Activated naive CD8-positive, alpha-beta T cell treated with anti-CD3 and anti-CD28 coated beads, Interleukin-2, amount 10 ng/mL, durations not matched to agents 7 days and 5 days (primary cell): ENCODE measurements at regions not wholly inside any gene's neighbourhood (a gene's known extent, or its start where the extent isn't known, plus 50 kb on each side); places are given as distances from the start of the nearest gene placed in this dataset.
"Not testable (repeated sequence)": the region's sequence is repeated elsewhere in the genome, so short reads cannot be mapped to it uniquely, and the experiment has no call there.

ENCODE experiments used
- ATAC-seq: fragments of 150-1000 bp; cut with Tn5 transposase; one replicate; pipeline ENCODE4 v1.10.0; 2021; ENCODE audit warnings: low read depth, moderate library complexity
- POLR2A ChIA-PET: fragments of 350-600 bp; sonication (Branson Sonifier 250); formaldehyde crosslinking; loops from one replicate; lab custom pipeline; 2021; ENCODE audit warnings: antibody characterized with exemption; lab: Charles Lee
- DNase-seq: peaks from one replicate; pipeline ENCODE4 v3.0.0; 2021
- H3K27ac Mint-ChIP-seq: one replicate; pipeline ENCODE4 v1.8.0; 2022; ENCODE audit warnings: mild to moderate bottlenecking, mixed read lengths
- H3K27me3 Mint-ChIP-seq: one replicate; pipeline ENCODE4 v1.8.0; 2022; ENCODE audit warnings: mild to moderate bottlenecking, moderate library complexity, mixed read lengths
- H3K36me3 Mint-ChIP-seq: one replicate; pipeline ENCODE4 v1.8.0; 2021; ENCODE audit warnings: mild to moderate bottlenecking, mixed read lengths
- H3K4me1 Mint-ChIP-seq: one replicate; pipeline ENCODE4 v1.8.0; 2021; ENCODE audit warnings: mixed read lengths
- H3K4me3 Mint-ChIP-seq: one replicate; pipeline ENCODE4 v1.8.0; 2022; ENCODE audit warnings: mild to moderate bottlenecking, moderate library complexity, mixed read lengths
- H3K9me3 Mint-ChIP-seq: one replicate; pipeline ENCODE4 v1.8.0; 2021; ENCODE audit warnings: mixed read lengths

DNA sequence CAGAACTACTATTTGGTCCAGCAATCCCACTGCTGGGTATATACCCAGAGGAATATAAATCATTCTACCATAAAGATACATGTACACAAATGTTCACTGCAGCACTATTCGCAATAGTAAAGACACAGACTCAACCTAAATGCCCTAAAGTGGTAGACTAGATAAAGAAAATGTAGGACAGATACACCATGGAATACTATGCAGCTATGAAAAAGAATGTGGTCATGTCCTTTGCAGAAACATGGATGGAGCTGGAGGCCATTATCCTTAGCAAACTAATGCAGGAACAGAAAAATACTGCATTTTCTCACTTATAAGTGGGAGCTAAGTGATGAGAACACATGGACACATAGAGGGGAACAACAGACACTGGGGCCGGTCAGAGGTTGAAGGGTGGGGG, 248.4 kb upstream of the KCNG1 start:
- H3K9me3 Mint-ChIP-seq, H3K27ac Mint-ChIP-seq, POLR2A ChIA-PET, H3K27me3 Mint-ChIP-seq, DNase-seq, H3K36me3 Mint-ChIP-seq, ATAC-seq, H3K4me1 Mint-ChIP-seq, H3K4me3 Mint-ChIP-seq: not testable (repeated sequence)

DNA sequence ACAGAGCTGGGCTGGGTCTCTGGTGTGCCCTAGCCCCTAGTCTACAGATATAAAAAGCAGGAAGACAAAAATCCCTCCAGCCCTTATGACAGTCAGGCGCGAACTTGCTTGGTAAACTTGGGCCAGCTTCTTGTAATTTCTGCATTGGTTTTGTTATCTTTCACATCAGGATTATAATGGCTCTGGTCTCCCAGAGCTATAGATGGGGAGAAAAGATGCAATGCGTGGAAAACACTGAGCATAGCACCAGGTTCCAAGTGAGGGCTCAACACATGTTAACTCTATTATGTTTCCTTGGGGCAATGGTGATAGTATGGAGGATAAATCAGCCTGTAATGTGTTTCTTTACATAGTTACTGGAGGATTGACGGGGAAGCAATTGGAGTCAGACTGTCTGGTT, 246.8 kb upstream of the KCNG1 start:
- H3K4me3 Mint-ChIP-seq, result no peak overlapping the region
- DNase-seq, result no peak
- no peak for ATAC-seq
- H3K27ac Mint-ChIP-seq, result no peak overlapping the region
- no peaks in the 10 kb centered on the region for H3K36me3 Mint-ChIP-seq
- H3K27me3 Mint-ChIP-seq, result peaks cover 4% of the 10 kb centered on the region
- H3K4me1 Mint-ChIP-seq, result no peaks in the 10 kb centered on the region
- peaks cover 10% of the 10 kb centered on the region for H3K9me3 Mint-ChIP-seq
- POLR2A ChIA-PET, result no interaction called here

DNA sequence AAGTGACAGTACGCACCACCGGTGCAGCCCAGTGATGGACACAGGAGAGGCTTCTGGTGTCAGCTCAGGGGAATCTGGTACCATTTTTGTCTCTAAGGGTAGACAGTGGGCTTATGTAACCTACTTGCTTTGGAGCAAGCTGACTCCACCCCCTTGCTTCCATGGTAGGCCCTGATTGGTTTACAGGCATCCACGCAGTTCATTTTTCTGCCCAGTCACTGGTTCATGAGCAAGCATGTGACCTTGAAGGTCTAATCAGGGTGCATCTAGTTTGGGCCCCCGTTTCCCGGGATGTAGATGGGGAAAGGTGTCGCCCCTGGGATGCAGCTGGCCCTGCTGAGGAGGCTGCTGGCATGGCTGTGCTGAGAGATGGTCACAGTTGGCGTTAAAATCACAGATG, 244.8 kb upstream of the KCNG1 start:
- no peak overlapping the region for H3K27ac Mint-ChIP-seq
- no peaks in the 10 kb centered on the region for H3K36me3 Mint-ChIP-seq

DNA sequence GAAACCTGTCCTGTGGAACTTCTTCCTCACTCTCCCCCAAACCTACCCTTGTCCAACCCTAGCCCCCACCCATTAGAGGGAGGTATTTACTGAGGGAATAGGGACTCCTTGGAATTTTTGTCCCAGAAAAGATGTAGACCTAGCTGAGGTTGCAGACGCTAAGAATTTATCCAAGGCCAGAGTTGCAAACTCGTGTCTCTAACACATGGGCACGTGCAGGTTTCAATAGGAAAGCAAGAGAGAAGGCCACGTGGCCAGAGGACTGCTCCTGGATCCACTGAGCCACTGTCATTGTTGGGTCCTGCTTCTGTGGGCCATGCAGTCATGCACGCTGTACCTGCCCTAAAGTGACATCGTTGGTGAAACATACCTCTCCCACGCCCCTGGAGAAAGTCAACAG, 243.4 kb upstream of the KCNG1 start:
- ATAC-seq (no peak), DNase-seq (no peak)
- H3K36me3 Mint-ChIP-seq, result no peaks in the 10 kb centered on the region
- peaks cover 10% of the 10 kb centered on the region for H3K9me3 Mint-ChIP-seq
- peaks cover 1% of the 10 kb centered on the region for H3K27me3 Mint-ChIP-seq
- POLR2A ChIA-PET, result no interaction called here
- no peaks in the 10 kb centered on the region for H3K4me1 Mint-ChIP-seq
- no peak overlapping the region for H3K4me3 Mint-ChIP-seq
- H3K27ac Mint-ChIP-seq, result no peak overlapping the region

More for the DNA sequence above, 244.8 kb upstream of the KCNG1 start:
- DNase-seq (no peak), ATAC-seq (no peak)
- Mint-ChIP-seq H3K4me1 (no peaks in the 10 kb centered on the region), H3K9me3 (peaks cover 10% of the 10 kb centered on the region), H3K27me3 (peaks cover 2% of the 10 kb centered on the region), H3K4me3 (no peak overlapping the region)
- POLR2A ChIA-PET, result no interaction called here

DNA sequence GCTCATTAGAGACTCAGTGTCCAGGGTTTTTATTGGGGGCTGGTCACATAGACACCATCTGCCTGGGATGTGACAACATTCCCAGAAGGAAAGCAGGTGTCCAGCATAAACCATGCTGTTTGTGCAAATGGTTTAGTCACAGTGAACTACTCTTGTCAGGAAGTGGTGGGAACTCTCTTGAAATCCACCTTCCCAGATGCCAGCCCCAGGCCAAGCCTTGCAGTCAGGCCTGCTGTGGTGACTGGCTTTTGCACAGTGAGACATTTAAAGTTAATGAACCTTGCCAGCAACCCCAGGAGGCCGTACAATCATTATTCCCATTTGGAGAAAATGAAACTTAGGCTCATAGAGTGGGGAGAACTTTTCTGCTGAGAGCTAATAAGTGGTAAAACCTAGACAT, 242.5 kb upstream of the KCNG1 start:
- ATAC-seq, result no peak
- Mint-ChIP-seq H3K27ac (no peak overlapping the region), H3K9me3 (peaks cover 10% of the 10 kb centered on the region), H3K4me3 (no peak overlapping the region), H3K4me1 (no peaks in the 10 kb centered on the region), H3K27me3 (peaks cover 4% of the 10 kb centered on the region), H3K36me3 (no peaks in the 10 kb centered on the region)
- no peak for DNase-seq
- POLR2A ChIA-PET, result no interaction called here

DNA sequence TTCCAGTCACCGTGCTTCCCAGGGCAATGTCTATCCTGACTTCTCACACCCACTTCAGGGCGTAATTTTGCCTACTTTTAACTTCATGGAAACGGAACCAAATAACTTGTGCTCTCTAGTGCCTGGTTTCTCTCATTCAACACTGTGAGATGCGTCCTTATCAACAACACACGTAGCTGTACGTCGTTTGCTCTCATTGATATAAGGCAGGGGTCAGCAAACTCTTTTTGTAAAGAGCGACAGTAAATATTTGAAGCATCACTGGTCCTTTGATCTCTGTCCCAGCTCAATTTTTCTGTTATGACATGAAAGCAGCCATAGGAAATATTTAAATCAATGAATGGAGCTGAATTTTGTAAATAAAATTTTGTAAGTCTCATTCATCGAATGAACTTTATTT, 239.3 kb upstream of the KCNG1 start:
- POLR2A ChIA-PET, result no interaction called here
- no peak for DNase-seq
- ATAC-seq, result no peak
- peaks cover 6% of the 10 kb centered on the region for H3K9me3 Mint-ChIP-seq
- H3K27me3 Mint-ChIP-seq, result peaks cover 4% of the 10 kb centered on the region
- H3K4me1 Mint-ChIP-seq, result no peaks in the 10 kb centered on the region
- no peak overlapping the region for H3K27ac Mint-ChIP-seq
- no peak overlapping the region for H3K4me3 Mint-ChIP-seq
- H3K36me3 Mint-ChIP-seq, result no peaks in the 10 kb centered on the region

DNA sequence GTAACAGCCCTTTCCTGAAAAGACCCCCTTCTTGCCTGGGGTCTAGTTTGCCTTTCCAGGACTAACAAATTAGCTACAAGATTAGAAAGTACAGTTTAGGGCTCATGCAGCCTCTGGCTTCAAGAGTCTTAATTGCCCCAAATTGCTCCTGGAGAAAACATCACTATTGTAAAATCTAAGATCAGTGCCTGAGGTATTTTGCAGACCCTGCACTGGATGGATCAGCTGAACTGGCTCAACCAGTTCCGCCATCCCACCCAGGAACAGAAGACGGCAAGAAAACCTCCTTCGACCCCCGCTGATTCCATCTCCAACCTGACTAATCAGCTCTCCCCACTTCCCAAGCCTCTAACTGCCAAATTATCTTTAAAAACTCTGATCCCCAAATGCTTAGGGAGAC, 236.5 kb upstream of the KCNG1 start:
- H3K36me3 Mint-ChIP-seq, result no peaks in the 10 kb centered on the region
- H3K27ac Mint-ChIP-seq, result no peak overlapping the region
- POLR2A ChIA-PET, result no interaction called here
- H3K4me1 Mint-ChIP-seq, result no peaks in the 10 kb centered on the region
- DNase-seq (no peak), ATAC-seq (no peak)
- no peak overlapping the region for H3K4me3 Mint-ChIP-seq
- H3K27me3 Mint-ChIP-seq, result peaks cover 8% of the 10 kb centered on the region
- H3K9me3 Mint-ChIP-seq, result no peaks in the 10 kb centered on the region

DNA sequence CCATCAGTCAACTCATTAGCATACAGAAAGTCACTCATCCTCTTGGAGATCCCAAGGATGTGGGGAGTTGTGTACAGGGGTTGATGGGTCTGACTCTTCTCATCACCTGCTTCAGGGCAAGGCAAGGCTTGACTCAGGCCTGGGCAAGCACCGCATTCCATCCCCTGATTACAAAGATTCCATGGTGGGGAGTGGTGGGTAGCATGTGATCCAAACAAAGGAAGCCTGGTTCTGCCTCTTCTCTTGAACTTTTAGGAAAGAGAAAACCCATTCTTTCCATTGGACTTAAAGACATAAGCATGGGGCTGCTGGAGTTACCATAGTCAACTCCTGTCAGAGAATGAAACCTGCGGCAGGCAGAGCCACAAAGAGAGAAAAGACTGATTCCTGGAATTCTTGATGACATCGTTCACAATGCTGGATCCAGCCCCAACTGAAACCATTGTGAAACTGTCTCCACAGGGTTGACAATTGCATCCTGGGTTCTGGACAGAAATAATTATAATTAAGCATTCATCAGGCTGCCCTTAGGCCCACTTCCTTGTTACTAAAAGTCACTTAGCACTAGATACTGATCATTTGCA, 235.8 kb upstream of the KCNG1 start:
- no peak overlapping the region for H3K4me3 Mint-ChIP-seq
- peaks cover 8% of the 10 kb centered on the region for H3K27me3 Mint-ChIP-seq
- H3K27ac Mint-ChIP-seq, result no peak overlapping the region
- H3K9me3 Mint-ChIP-seq, result no peaks in the 10 kb centered on the region
- no peak for ATAC-seq
- H3K4me1 Mint-ChIP-seq, result no peaks in the 10 kb centered on the region
- no peaks in the 10 kb centered on the region for H3K36me3 Mint-ChIP-seq
- DNase-seq, result no peak
- POLR2A ChIA-PET, result no interaction called here

DNA sequence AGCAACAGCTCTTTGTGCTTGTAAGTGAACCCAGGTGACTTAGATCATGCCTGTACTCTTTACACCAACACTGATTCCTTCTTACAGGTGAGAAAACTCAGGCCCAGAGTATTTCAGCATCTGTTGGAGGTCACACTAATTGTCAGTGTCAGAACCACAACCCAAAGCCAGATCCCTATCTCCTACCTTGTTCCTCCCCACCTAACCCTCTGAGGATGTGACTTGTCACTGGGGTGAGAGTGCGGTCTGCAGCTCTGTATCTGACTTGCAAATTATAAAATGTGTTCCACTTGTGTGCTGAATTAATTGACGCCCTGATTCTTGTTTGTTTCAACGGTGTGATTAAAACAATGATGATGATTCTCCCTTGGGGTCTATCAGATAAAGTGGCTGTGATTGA, 232.5 kb upstream of the KCNG1 start:
- POLR2A ChIA-PET, result no interaction called here

DNA sequence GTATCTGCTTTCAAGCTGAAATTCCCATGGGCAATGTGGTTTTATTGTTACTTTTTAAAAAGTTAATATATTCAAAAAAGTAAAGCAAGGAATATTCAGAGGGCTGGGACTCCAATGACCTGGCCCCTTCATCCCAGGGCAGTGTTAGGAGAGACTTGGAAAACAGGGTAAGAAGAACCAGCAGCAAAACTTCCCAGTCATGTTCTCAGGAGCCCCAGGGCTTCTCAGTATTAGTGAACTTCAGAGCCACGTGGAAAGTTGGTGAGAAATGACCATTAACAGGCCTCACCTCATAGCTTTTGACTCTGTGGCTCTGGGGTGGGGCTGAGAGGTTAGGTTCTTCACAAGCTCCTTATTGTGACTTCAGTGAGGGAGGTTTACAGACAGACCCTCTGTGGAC, 230.4 kb upstream of the KCNG1 start:
- no peaks in the 10 kb centered on the region for H3K9me3 Mint-ChIP-seq
- ATAC-seq, result no peak
- peaks cover 9% of the 10 kb centered on the region for H3K27me3 Mint-ChIP-seq

More for the DNA sequence above, 232.5 kb upstream of the KCNG1 start:
- DNase-seq, result no peak
- ATAC-seq, result no peak
- no peaks in the 10 kb centered on the region for H3K36me3 Mint-ChIP-seq
- H3K4me3 Mint-ChIP-seq, result no peak overlapping the region
- peaks cover 9% of the 10 kb centered on the region for H3K27me3 Mint-ChIP-seq
- H3K4me1 Mint-ChIP-seq, result no peaks in the 10 kb centered on the region
- H3K9me3 Mint-ChIP-seq, result no peaks in the 10 kb centered on the region
- H3K27ac Mint-ChIP-seq, result no peak overlapping the region

DNA sequence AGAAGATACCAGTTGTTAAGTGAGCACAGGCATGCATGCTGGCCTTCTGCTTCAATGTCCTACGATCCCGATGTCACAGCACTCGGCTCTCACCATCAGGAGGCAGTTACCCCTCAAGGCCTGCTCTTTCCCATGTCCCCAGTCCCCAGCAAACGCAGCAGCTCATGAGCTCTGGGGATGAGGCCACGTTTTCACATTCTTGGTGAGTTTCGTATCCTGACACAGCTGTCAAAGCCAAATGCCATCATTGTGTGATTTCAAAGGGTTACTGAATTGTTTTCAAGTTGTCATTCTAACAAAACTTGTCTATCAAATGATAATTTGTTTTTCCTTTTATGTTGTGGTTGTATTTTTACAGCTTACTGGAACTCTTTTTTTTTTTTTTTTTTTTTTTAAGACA, 226.9 kb upstream of the KCNG1 start:
- ATAC-seq (no peak), DNase-seq (no peak)
- no peaks in the 10 kb centered on the region for H3K9me3 Mint-ChIP-seq
- POLR2A ChIA-PET, result no interaction called here
- no peaks in the 10 kb centered on the region for H3K36me3 Mint-ChIP-seq
- H3K27ac Mint-ChIP-seq, result no peak overlapping the region
- H3K27me3 Mint-ChIP-seq, result peaks cover 8% of the 10 kb centered on the region
- no peak overlapping the region for H3K4me3 Mint-ChIP-seq
- no peaks in the 10 kb centered on the region for H3K4me1 Mint-ChIP-seq

More for the DNA sequence above, 230.4 kb upstream of the KCNG1 start:
- Mint-ChIP-seq H3K4me3 (no peak overlapping the region), H3K36me3 (no peaks in the 10 kb centered on the region), H3K27ac (no peak overlapping the region), H3K4me1 (no peaks in the 10 kb centered on the region)
- POLR2A ChIA-PET, result interaction anchor here (0.6 kb wide), 1 partner anchor 266 kb away, joined by 3 read pairs; no protein-coding TSS in a partner anchor
- no peak for DNase-seq

DNA sequence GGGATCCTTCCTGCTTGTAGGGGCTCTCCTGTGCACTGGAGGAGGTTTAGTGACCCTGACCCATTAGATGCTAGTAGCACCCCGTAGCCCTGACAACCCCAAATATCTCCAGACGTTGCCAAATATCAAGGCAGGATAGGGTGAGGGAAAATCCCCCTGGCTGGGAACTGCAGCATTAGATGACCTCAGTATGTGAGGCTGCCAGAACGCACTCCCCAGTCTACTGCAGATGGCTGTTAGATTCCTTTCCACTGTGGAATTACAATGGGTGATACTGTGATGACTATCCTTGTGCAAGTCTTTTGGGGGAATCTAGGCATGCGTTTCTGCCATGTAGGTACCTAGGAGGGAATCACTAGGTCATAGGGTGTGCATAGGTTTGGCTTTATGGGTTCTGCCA, 226.3 kb upstream of the KCNG1 start:
- no peaks in the 10 kb centered on the region for H3K9me3 Mint-ChIP-seq
- H3K27me3 Mint-ChIP-seq, result peaks cover 9% of the 10 kb centered on the region
- H3K36me3 Mint-ChIP-seq, result no peaks in the 10 kb centered on the region
- ATAC-seq, result no peak
- DNase-seq, result no peak
- H3K4me3 Mint-ChIP-seq, result no peak overlapping the region
- no peaks in the 10 kb centered on the region for H3K4me1 Mint-ChIP-seq
- H3K27ac Mint-ChIP-seq, result no peak overlapping the region
- POLR2A ChIA-PET, result no interaction called here

DNA sequence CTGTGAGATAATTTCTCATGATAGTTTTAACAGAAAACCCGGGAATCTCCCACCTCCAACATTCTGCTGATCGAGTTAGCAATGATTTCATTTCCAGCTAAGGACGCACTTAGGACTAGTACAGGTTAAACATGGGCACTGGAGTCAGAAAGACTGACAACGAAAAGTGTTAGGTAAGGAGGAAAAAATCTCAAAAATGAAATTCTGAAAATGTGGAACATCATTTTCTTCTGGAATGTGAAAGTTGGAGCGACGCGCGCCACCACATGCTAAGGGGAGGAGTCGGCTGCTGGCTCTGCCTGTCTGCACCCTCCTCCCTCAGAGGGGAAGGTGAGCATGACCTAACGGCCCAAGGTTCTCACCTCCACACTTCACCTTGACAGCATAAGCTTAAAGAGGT, 221.6 kb upstream of the KCNG1 start:
- Mint-ChIP-seq H3K27me3 (peaks cover 11% of the 10 kb centered on the region), H3K4me1 (no peaks in the 10 kb centered on the region), H3K4me3 (no peak overlapping the region), H3K9me3 (peaks cover 4% of the 10 kb centered on the region), H3K27ac (no peak overlapping the region), H3K36me3 (no peaks in the 10 kb centered on the region)
- ATAC-seq (no peak), DNase-seq (no peak)
- POLR2A ChIA-PET, result no interaction called here

DNA sequence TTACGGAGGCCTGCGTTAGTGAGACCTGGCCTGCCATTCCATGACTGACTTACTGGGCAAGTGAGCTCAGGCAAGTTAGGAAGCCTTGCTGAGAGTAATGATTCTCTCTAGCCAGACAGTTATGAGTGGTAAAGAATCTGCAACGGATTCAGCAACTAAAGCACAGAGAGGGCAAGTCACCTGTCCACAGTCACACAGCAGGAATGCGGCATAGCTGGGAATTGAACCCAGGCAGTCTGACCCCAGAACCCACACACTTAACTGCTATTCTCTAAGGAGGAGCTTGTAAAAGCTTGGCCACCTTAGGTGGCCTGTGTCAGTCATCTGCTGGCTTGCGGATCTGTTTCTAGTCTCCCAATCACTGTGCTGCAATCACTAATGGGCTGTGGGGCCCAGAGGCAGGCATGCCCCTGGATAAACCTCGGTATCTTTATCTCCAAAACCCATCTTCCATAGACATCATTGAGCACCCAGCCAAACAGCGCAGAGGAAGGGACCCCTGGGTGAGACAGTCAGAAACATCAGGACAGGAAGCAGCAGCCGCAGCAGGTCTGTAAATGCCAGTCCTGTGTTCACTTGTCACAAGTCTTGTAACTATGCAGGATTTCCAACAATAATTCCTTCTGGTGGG, 215.9 kb upstream of the KCNG1 start:
- Mint-ChIP-seq H3K4me1 (no peaks in the 10 kb centered on the region), H3K9me3 (peaks cover 4% of the 10 kb centered on the region), H3K27ac (no peak overlapping the region), H3K27me3 (peaks cover 14% of the 10 kb centered on the region), H3K36me3 (no peaks in the 10 kb centered on the region), H3K4me3 (no peak overlapping the region)
- ATAC-seq (no peak), DNase-seq (no peak)
- POLR2A ChIA-PET, result no interaction called here
